Mesendoderm (in vitro differentiated cells): ENCODE measurements at regions not wholly inside any gene's neighbourhood (a gene's known extent, or its start where the extent isn't known, plus 50 kb on each side); places are given as distances from the start of the nearest gene placed in this dataset.

Experiments used
- DNase-seq: peaks from one replicate; pipeline ENCODE4 v3.0.0; 2013
- H2AK5ac ChIP-seq: 2 replicates; pipeline ENCODE4 v1.6.1; 2013; ENCODE audit warnings: low read length, inconsistent platforms
- H2BK120ac ChIP-seq: 2 replicates; pipeline ENCODE4 v1.6.1; 2013; ENCODE audit warnings: low read depth, mild to moderate bottlenecking, low read length, moderate library complexity, mixed read lengths
- H2BK15ac ChIP-seq: replicated peaks from 2 replicates; pipeline ENCODE4 v1.6.1; 2013; ENCODE audit warnings: low read depth, mild to moderate bottlenecking, moderate library complexity
- H2BK5ac ChIP-seq: 2 replicates; pipeline ENCODE4 v1.6.1; 2013; ENCODE audit warnings: low read length, inconsistent platforms
- H3K18ac ChIP-seq: 2 replicates; pipeline ENCODE4 v1.6.1; 2013; ENCODE audit warnings: mild to moderate bottlenecking, low read length, mixed read lengths
- H3K23ac ChIP-seq: one replicate; pipeline ENCODE4 v1.6.1; 2013; ENCODE audit warnings: low read length
- H3K27ac ChIP-seq: 2 replicates; pipeline ENCODE4 v1.5.1; 2013; ENCODE audit warnings: low read depth, mild to moderate bottlenecking, inconsistent platforms, low read length, moderate library complexity
- H3K27me3 ChIP-seq: 2 replicates; pipeline ENCODE4 v1.6.1; 2013; ENCODE audit warnings: low read length, control low read depth, mild to moderate bottlenecking, inconsistent platforms; ENCODE audit not compliant: insufficient read depth, poor library complexity
- H3K36me3 ChIP-seq: 2 replicates; pipeline ENCODE4 v1.6.1; 2013; ENCODE audit warnings: low read length, inconsistent platforms; ENCODE audit not compliant: control insufficient read depth, insufficient read depth
- H3K4ac ChIP-seq: one replicate; pipeline ENCODE4 v1.6.1; 2013; ENCODE audit warnings: low read depth, mild to moderate bottlenecking, low read length, moderate library complexity
- H3K4me1 ChIP-seq: 2 replicates; pipeline ENCODE4 v1.6.1; 2013; ENCODE audit warnings: low read depth, low read length, inconsistent platforms; ENCODE audit not compliant: control insufficient read depth
- H3K4me2 ChIP-seq: 2 replicates; pipeline ENCODE4 v1.6.1; 2013; ENCODE audit warnings: low read length
- H3K4me3 ChIP-seq: 2 replicates; pipeline ENCODE4 v1.5.1; 2013; ENCODE audit warnings: mild to moderate bottlenecking, low read length
- H3K56ac ChIP-seq: one replicate; pipeline ENCODE4 v1.6.1; 2013; ENCODE audit warnings: low read length
- H3K79me1 ChIP-seq: 2 replicates; pipeline ENCODE4 v1.6.1; 2013; ENCODE audit warnings: low read length, inconsistent platforms
- H3K79me2 ChIP-seq: 2 replicates; pipeline ENCODE4 v1.6.1; 2013; ENCODE audit warnings: mild to moderate bottlenecking, low read length; ENCODE audit not compliant: control insufficient read depth, insufficient read depth
- H3K9ac ChIP-seq: 2 replicates; pipeline ENCODE4 v1.6.1; 2013; ENCODE audit warnings: low read length, inconsistent platforms
- H4K5ac ChIP-seq: one replicate; pipeline ENCODE4 v1.6.1; 2013; ENCODE audit warnings: low read length
- H4K8ac ChIP-seq: one replicate; pipeline ENCODE4 v1.6.1; 2013; ENCODE audit warnings: low read depth, mild to moderate bottlenecking, control low read depth, low read length, moderate library complexity
- WGBS: extraction: QIAGEN DNeasy Blood & Tissue Kit; methylation state at CpG from one replicate; pipeline ENCODE4 v1.1.7; 2013; ENCODE audit warnings: low lambda C conversion rate, missing lambda C conversion rate; ENCODE audit not compliant: insufficient coverage; ENCODE audit errors: extremely low coverage; 5-methylcytosine and 5-hydroxymethylcytosine counted together

DNA sequence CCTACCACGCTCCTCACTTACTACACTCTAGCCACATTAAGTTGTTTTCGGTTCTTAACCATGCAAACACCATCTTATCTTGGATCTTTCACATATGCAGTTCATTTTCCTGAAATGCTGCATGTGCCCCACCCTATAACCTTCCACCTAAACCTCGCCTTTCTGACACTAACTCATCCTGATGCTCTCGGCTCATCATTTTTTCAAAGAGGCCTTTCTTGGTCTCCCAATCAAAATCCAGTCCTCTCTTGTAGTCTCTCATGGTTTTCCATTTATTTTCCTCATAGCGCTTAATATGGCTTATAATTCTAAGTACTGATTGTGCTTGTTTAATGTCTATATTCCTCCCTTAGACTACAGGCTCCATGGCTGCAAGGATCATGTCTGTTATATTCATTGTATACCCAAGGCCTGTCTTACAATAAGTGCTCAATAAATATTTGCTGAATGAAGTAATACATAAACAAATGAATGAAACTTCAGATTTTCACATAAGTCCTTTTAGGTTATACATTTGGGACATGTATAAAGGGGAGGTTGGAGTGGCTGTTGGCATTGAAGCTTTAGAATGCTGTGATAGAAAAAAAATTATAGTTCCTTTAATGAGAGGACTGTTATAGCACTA, 79.2 kb upstream of the CDC42BPA start:
- H3K27ac ChIP-seq, result no peak overlapping the region
- H3K4me3 ChIP-seq, result no peak overlapping the region
- no peak overlapping the region for H3K4ac ChIP-seq
- H3K79me2 ChIP-seq, result no peaks in the 10 kb centered on the region
- 100% methylated on average over 2 of the region's 5 CpGs for WGBS
- no peaks in the 10 kb centered on the region for H3K79me1 ChIP-seq
- H3K18ac ChIP-seq, result no peak overlapping the region
- no peak overlapping the region for H4K8ac ChIP-seq
- no peak overlapping the region for H2BK5ac ChIP-seq
- H3K23ac ChIP-seq, result no peak overlapping the region
- H3K9ac ChIP-seq, result no peak overlapping the region
- no peak overlapping the region for H2BK120ac ChIP-seq
- H3K27me3 ChIP-seq, result no peaks in the 10 kb centered on the region
- no peak overlapping the region for H4K5ac ChIP-seq
- H3K4me1 ChIP-seq, result no peaks in the 10 kb centered on the region
- H2BK15ac ChIP-seq, result no peak overlapping the region
- DNase-seq, result no peak
- no peak overlapping the region for H3K4me2 ChIP-seq
- no peak overlapping the region for H3K56ac ChIP-seq
- H3K36me3 ChIP-seq, result no peaks in the 10 kb centered on the region
- H2AK5ac ChIP-seq, result no peak overlapping the region

DNA sequence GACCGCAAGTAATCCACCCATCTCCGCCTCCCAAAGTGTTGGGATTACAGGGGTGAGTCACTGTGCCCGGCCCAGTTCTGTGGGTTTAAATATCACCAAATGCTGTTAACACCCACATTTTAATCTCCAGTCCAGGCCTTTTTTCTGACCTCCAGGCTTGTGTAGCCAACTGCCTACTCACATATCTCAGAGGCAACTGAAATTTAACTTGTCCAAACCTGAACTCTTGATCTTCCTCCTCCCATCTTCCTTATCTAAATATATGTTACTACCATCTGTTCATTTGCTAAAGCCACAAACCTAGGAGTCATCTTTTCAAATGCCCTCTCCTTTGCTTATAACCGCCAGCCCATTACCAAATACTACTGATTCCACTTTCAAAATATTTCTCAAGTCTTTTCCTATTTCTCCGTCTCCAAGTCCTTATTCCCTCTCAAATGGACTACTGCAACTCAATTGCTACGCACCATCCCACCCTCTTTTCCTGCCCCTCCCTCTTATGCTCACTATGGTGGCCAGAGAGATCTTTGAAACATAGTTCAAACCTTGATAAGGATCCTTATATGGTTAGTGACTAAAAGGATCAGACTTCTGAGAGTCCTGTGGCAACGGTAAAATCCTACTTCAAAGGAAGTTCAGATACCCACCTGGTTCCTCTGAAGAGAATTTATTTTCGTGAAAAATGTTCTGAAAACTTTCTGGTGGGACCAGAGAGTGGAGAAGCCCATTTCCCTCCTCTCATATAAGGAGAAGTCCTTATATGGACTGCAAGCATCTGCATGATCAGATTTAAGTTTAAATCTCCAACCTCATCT, 78.5 kb upstream of the CDC42BPA start:
- Histone ChIP-seq H3K4ac (no peak overlapping the region), H3K9ac (no peak overlapping the region), H3K79me2 (no peaks in the 10 kb centered on the region), H3K4me1 (no peaks in the 10 kb centered on the region), H4K8ac (no peak overlapping the region), H2AK5ac (no peak overlapping the region), H3K36me3 (no peaks in the 10 kb centered on the region), H3K56ac (no peak overlapping the region), H3K27ac (no peak overlapping the region), H4K5ac (no peak overlapping the region), H3K23ac (no peak overlapping the region), H3K4me3 (no peak overlapping the region), H3K27me3 (no peaks in the 10 kb centered on the region), H2BK5ac (no peak overlapping the region), H3K79me1 (no peaks in the 10 kb centered on the region), H3K18ac (no peak overlapping the region), H3K4me2 (no peak overlapping the region), H2BK15ac (no peak overlapping the region), H2BK120ac (no peak overlapping the region)
- WGBS, result no CpG with 5 or more reads among the region's 8 CpGs
- DNase-seq, result no peak

DNA sequence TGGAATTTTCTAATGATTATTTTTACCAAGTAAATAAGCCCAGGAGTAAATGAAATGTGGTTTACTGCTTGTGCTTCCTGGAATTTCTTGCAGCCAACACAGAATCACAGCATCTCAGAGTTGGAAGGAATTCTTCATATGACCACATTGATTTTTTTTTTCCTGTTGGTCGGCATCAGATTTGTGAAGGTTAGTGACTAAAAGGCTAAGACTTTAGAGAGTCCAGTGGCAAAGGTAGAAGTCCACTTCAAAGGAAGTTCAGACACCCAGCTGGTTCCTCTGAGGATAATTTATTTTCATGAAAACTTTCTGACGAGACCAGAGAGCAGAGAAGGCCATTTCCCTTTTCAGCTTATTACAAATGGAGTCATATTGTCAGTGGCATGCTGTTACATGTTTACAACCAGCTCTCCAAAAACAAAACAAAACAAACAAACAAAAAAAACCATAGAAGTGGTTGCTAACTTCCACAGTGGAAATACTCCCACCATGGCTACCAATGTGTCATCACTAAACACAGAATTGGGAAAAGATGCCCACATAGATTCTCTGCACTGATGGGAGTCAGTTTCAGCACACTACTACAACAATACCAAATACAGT, 77.2 kb upstream of the CDC42BPA start:
- Histone ChIP-seq H3K56ac (no peak overlapping the region), H3K27ac (no peak overlapping the region), H2BK120ac (no peak overlapping the region), H3K4ac (no peak overlapping the region), H3K27me3 (no peaks in the 10 kb centered on the region), H3K4me2 (no peak overlapping the region), H3K79me1 (no peaks in the 10 kb centered on the region), H4K8ac (no peak overlapping the region), H4K5ac (no peak overlapping the region), H2BK15ac (no peak overlapping the region), H3K36me3 (no peaks in the 10 kb centered on the region), H2AK5ac (no peak overlapping the region), H2BK5ac (no peak overlapping the region), H3K79me2 (no peaks in the 10 kb centered on the region), H3K4me3 (no peak overlapping the region), H3K18ac (no peak overlapping the region), H3K4me1 (no peaks in the 10 kb centered on the region), H3K23ac (no peak overlapping the region), H3K9ac (no peak overlapping the region)
- no peak for DNase-seq
- no CpG with 5 or more reads among the region's 2 CpGs for WGBS

DNA sequence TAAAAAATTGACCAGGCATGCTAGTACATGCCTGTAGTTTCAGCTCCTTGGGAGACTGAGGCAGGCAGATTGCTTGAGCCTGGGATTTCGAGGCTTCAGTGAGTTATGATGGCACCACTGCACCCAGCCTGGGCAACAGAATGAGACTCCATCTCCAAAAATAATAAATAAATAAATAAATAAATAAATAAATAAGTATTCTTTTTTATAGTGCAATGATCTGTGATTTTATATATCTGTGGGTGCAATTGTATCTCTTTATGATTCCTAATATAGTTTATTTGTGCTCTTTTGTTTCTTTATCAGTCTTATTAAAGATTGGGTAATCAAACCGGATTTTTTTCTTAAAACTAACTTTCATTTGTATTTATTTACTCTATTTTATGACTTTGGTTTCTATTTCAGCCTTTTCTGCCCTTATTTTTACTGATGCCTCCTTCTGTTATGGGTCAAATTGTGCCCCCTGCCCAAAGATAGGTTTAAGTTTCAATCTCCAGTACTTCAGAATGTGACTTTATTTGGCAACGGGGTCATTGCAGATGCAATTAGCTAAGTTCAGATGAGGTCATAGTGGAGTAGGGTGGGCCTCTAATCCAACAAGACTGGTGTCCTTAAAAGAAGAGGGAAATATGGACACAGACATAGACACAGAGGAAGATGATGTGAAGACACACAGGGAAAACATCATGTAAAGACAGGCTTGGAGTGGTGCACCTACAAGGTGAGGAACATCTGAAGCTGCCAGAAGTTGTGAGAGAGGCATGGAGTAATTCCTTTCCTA, 74.9 kb upstream of the CDC42BPA start:
- no peak overlapping the region for H4K8ac ChIP-seq
- H3K9ac ChIP-seq, result no peak overlapping the region
- no peak overlapping the region for H3K4me2 ChIP-seq
- no peak overlapping the region for H2BK15ac ChIP-seq
- H2AK5ac ChIP-seq, result no peak overlapping the region
- WGBS, result no CpG with 5 or more reads among the region's 3 CpGs
- H3K27me3 ChIP-seq, result no peaks in the 10 kb centered on the region
- no peak overlapping the region for H3K56ac ChIP-seq
- H2BK5ac ChIP-seq, result no peak overlapping the region
- no peak overlapping the region for H4K5ac ChIP-seq
- no peak overlapping the region for H3K4me3 ChIP-seq
- H3K4me1 ChIP-seq, result no peaks in the 10 kb centered on the region
- no peak overlapping the region for H3K23ac ChIP-seq
- no peak overlapping the region for H3K27ac ChIP-seq
- no peaks in the 10 kb centered on the region for H3K36me3 ChIP-seq
- no peaks in the 10 kb centered on the region for H3K79me1 ChIP-seq
- no peak for DNase-seq
- H3K4ac ChIP-seq, result no peak overlapping the region
- H3K79me2 ChIP-seq, result no peaks in the 10 kb centered on the region
- H3K18ac ChIP-seq, result no peak overlapping the region
- no peak overlapping the region for H2BK120ac ChIP-seq

DNA sequence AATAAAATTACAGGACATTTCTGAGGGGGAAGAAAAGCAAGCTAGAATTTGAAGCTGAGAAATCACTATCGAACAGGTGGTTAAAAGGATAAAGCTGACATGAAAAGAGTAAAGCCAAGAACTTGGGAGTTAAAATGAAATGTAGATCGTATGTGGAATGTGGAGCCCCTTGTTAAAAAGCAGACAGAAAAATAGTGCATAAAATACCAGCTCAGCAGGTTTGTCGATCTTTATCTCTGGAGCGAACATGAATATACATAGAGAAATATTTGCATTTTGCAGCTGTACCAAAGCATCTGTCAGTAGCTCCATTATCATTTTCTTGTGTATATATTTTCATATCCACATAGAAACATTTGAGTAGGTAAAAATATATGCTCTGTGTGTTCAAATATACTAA, 73.6 kb upstream of the CDC42BPA start:
- Histone ChIP-seq H2BK15ac (no peak overlapping the region), H3K27me3 (no peaks in the 10 kb centered on the region), H3K23ac (no peak overlapping the region), H2AK5ac (no peak overlapping the region), H4K5ac (no peak overlapping the region), H2BK5ac (no peak overlapping the region), H3K27ac (no peak overlapping the region), H3K4me2 (no peak overlapping the region), H3K4me3 (no peak overlapping the region), H2BK120ac (no peak overlapping the region), H3K36me3 (no peaks in the 10 kb centered on the region), H3K79me2 (no peaks in the 10 kb centered on the region), H4K8ac (no peak overlapping the region), H3K4me1 (no peaks in the 10 kb centered on the region), H3K79me1 (no peaks in the 10 kb centered on the region), H3K4ac (no peak overlapping the region), H3K56ac (no peak overlapping the region), H3K18ac (no peak overlapping the region), H3K9ac (no peak overlapping the region)
- no CpG with 5 or more reads among the region's 4 CpGs for WGBS
- no peak for DNase-seq
